GM04503 (cell line): ENCODE measurements at regions not wholly inside any gene's neighbourhood (a gene's known extent, or its start where the extent isn't known, plus 50 kb on each side); places are given as distances from the start of the nearest gene placed in this dataset.

Experiments
- DNase-seq: peaks from one replicate; pipeline ENCODE4 v3.0.0-alpha.2; 2012; ENCODE audit warnings: low read depth

DNA sequence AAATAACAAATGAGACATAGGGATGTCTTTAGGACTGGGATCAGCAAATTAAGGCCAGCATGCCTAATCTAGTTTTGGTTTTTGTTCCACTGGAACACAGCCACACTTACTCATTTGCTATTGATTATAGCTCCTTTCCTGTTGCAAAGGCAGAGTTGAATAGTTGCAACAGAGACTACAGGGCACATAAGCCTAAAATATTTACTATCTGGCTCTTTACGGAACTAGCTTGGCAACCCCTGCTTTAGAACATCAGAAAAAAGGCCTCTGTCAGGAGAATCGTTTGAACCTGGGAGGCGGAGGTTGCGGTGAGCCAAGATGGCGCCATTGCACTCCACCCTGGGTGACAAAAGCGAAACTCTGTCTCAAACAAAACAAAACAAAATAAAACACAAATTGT, 384.8 kb downstream of the ELAVL2 start:
- DNase-seq = no peak

DNA sequence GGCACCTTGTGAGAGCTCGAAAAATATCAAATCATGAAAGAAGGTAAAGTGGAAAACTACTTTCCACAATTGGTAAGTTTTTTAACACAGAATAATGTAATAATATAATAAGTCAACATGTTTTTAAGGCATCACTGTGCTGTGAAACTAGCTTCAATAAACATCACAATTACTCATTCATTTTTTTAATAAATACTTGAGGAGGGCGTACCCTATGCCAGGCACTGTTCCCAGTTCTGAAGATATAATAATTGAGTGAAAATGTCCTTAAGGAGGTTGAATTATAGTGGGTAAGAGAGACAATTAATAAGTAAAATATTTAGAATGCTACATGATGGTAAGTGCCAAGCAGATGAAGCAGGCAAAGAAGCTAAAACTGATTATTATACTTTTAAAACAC, 381.4 kb downstream of the ELAVL2 start:
- DNase-seq = no peak

DNA sequence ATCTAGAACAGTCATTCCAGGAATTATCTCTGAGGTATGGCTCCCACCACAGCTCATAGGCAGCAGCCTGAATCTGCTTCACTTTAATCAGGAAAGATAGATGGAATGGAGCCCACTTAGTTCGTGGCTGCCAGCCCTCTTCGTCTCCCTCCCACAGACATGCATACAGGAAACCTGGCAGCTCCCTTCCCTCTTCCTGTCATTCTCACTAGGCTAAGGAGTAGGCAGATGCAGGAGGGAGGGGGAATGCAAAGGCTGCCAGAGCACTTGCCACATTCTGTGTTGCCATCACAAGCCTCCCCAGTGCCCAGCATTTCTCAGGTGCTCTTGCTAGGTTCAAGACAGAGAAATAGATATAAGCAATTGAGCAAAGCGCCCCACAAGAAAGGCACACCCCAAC, 378.9 kb downstream of the ELAVL2 start:
- no peak for DNase-seq

DNA sequence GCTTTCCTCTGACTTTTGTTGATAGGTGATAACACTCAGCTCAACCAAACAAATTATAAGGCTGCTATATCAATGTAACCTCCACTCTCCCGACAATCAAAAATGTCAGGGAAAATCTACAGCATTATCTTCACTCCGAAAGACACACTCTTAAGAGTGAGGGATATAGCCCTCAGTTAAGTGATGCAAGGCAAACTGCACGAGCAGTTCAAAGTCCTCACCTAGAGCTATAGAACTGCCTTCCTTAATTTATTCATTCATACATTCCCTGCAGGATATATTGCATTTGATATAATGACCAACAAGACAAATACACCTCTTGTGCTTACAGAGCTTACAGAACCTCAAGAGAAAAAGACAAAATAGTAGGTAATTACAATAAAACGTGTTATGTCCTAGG, 378.1 kb downstream of the ELAVL2 start:
- DNase-seq = no peak

DNA sequence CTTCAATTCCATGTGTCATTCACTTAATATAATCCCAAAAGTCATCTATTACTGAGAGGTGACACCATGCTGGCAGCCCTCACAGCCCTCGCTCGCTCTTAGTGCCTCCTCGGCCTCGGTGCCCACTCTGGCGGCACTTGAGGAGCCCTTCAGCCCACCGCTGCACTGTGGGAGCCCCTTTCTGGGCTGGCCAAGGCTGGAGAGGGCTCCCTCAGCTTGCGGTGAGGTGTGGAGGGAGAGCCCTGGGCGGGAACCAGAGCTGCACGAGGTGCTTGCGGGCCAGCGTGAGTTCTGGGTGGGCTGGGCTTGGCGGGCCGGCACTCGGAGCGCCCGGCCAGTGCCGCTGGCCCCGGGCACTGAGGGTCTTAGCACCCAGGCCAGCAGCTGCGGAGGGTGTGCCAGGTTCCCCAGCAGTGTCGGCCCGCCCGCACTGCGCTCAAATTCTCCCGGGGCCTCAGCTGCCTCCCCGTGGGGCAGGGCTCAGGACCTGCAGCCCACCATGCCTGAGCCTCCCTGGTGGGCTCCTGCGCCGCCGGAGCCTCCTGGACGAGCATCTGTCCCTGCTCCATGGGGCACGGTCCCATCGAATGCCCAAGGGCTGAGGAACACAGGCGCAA, 374.1 kb downstream of the ELAVL2 start:
- no peak for DNase-seq

DNA sequence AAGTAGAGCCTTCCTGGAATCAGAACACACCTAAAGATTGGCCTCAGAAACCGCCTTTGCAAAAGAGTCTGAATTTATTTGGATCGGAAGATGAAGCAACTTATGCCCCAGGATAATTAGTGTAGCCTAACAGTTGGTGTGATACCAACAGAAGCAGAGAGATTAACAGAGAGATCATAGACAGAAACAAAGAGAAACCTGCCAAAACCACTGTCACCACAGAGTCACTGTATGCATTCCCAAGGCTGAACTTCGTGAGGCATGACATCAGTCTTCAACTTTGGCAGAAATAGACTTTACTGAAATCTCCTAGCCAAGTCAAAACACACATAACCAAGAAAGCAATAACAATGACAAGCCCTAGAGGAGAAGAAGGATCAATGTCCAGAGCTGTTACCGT, 361.8 kb downstream of the ELAVL2 start:
- no peak for DNase-seq

DNA sequence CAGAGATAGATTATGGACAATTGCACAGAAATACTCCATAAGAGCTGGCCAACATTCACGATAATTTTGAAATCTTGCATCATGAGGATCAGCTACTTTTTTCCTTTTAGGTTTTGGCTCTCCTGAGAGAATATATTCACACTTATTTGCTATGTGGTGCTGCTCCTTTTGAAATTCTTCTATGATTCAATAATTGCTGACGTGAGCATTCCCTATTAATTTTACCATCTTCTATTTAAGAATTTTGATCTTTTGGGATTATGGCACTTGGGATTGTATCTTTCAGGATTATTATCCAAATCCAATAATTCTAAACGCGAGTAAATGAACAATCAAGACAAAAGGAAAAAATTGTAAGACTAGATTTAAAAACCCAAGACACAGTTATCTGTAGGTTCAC, 358.8 kb downstream of the ELAVL2 start:
- no peak for DNase-seq

DNA sequence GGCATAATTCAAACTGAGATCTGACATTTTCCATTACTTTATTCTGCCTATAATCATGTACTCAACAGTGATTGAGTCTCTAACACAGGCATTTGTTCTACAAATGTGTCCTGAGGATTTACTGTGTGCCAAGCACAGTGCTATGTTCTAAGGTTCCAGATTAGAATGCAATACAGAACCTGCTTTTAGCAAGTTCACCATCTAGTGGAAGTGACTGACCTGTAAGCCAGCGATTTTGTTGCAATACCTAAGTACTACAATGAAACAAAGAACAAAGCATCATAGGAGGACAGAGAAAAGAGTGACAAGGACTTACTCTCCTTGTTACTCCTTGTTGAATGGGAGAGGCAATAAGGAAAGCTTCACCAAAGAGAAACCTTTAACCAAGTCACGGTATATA, 348.1 kb downstream of the ELAVL2 start:
- no peak for DNase-seq

DNA sequence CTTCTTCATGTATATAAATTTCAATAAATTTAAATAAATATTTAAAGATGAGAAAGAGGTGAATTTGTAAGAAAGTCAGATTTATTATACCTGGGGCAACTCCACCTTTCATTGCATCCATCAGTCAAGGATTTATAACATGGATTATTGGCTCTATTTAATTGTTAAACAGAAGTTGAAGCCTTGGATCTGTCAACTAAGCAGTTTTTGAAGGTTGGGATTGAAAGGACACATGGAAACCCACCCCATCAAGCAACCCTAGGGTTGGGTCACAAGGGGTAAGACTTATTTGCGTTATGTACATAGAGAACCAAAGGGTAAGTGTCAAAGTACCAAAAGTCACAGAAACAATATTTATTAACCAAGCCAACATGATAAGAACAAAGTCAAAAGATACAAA, 342.5 kb downstream of the ELAVL2 start:
- no peak for DNase-seq

DNA sequence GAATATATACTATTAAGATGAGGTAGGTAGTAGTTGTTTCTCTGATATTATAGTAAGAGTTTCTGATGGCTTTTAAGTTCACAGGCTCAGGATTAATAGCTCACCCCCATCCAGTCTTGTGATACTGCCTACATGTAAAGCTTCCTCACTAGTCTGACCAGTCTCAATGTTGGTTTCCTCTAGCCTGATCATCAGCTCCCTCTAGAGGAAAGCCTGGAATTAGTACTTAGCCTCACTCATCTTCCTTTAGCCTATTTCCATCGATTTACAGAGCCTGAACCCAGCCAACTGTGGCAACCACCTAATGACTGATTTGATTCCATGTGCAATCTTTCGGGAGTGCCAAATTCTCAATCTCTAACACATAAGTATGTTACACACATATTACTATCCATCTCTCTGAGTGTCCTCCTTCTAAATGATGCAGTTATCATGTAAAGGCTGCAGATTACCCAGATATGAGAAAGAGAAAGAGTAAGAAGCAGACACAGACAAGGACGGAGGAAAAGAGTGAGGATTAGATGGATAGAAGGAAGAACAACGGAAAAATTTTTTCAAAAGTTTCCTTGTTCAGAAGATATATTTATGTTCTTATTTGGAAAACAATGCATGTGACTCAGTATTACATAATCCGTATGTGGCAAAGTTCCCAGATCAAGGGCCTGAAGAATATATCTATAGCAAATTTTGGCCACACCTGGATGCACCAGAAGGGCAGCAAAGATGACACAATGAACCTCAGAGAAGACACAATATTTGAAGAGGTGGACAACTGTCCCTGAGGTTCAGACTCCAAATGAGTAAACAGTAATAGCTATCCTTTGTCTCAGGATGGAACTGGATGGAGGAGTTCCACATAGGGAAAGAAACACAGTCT, 333.7 kb downstream of the ELAVL2 start:
- no peak for DNase-seq

DNA sequence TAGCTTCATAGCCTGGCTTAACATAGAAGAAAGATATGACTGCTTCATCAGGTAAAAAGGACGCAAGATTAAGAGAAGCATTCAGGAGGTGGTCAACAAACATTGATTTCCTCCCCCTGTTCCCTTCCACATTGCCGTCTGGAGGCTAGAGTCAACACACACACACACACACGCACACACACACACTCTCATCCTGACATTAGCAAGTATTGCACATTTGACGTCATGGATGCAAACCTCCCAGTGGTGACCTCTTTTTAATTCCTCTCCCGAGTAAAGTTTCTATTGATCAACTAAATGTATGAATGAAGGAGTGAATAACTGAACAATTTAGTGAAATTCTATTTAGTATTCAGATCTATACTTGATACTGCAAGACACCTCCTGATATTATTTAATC, 332.8 kb downstream of the ELAVL2 start:
- DNase-seq = no peak

DNA sequence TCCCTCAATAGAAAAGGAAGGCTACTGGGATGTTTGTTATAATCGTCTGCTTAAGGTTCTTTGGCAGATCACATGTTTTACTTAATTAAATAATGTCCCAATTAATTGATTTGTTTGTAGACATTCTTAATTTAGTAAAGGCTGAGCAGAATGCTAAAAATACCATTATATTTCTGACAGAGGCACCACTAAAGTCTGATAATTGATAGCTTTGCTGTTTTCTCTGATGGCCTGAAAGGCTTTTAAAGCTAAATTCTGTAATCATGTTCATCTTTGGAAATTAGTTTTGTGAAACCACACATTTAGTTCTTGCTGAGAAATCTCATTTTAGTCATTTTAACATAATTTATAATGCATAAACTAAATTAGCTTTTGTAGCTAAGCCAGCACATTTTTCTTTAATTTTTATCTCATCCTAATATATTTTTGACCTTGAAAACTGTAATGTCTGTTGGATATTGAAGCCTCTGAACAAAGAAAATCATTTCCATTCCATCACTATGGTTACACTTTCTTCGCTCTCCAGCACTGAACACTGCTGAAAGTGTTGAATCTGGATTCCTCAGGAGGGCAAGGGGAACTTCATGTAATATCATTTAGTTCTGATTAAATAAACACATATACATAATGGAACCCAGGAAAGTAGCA, 329.4 kb downstream of the ELAVL2 start:
- no peak for DNase-seq

DNA sequence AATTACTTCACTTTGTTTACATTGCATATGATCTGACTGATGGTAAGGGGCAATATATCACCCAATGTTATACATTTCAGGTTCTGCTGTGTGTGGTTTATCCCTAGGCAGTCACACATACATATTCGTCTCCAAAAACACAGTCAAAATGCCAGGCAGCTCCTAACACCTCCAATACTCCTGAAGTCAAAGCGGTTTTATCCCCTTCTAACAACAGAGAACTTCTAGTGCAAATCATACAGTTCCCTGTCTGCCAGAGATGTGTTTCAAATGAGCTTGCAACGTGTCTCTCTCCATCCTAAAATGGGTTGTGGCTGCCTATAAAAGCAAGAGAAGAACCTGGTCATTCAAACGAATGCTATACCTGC, 328.9 kb downstream of the ELAVL2 start:
- no peak for DNase-seq

DNA sequence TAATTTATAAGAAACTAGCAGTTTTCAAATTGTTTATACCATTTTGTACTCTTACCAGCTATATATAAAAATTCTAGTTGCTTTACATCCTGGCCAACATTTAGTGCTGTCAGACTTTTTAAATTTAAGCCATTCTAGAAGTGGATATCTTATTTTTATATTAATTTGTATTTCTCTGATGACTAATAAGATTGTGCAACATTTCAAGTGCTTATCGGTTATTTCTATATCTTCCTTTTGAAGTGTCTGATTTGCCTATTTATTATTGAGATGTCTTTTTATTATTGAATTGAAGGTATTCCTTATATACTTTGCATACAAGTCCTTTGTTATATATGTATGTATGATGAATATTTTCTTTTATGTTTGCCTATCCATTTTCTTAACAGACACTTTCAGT, 324.0 kb downstream of the ELAVL2 start:
- DNase-seq = no peak

DNA sequence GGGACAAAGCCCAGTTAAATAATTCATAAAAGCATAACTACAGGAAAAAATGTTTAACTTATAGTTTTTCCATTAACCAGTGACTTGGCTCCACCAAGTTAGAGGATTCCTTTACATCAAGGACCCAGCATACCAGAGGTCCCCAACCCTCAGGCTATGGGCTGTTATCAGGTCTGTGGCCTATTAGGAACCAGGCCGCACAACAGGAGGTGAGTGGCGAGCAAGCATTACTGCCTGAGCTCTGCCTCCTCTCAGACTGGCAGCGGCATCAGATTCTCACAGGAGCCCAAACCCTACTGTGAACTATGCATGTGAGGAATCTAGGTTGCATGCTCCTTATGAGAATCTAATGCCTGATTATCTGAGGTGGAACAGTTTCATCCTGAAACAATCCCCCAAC, 303.1 kb downstream of the ELAVL2 start:
- DNase-seq = no peak

DNA sequence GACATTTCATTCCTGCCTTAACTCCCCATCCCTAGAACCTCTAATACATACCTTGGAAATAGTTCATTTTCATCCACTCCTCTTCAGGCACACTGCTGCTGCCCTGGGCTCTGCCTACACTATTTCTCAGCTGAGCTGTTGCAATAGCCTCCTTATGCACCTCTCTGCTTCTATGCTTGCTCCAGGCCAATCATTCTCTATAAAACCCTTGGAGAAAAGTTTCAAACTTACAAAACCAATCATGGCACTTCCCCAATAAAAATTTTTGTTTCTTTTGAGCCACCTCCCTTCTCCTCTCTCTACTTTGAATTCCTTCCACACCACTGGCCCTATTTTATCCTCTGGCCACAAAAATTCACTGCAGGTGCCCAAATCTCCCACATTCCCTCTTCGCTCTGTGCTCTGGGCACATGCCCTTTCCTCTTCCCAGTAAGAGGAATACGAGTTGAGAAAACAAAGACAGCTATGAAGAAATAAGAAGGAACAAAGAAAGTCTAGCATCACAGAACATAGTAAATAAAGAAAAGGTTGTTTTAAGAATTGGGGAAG, 301.4 kb downstream of the ELAVL2 start:
- no peak for DNase-seq

DNA sequence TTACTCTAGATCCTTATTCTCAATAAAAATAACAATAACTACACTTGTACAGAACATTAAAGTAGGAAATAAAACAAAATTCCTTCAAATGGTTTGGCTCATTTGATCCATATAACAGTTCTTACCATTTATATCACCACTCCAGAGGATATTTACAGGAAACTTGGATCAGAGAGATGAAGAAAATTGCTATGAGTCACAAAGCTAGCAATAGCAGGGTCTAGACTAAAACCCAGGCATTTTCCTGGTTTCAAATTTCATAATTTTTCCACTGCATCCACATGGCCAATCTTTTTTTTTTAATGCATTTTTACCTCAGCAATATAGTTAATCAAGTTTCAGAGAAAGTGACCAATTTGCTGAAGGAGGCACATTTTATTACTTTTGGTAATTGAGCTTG, 299.2 kb downstream of the ELAVL2 start:
- no peak for DNase-seq

DNA sequence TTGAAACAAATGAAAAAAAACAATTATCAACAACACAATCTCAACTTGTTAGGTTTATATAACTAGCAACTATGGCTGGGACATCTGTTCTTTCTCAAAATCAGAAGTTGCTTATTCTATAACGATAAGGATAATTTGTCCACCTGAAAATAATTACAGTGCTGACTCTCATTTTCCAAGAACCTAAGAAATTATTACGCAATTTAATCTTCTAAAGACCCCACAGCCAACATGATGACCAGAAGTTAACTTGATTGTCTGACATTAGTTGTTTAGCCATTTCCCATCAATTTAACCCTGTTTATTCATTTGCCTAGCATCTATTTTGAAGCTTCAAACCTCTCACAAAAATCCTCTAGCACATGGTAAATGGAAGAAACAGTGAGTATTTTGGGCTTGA, 293.8 kb downstream of the ELAVL2 start:
- no peak for DNase-seq

DNA sequence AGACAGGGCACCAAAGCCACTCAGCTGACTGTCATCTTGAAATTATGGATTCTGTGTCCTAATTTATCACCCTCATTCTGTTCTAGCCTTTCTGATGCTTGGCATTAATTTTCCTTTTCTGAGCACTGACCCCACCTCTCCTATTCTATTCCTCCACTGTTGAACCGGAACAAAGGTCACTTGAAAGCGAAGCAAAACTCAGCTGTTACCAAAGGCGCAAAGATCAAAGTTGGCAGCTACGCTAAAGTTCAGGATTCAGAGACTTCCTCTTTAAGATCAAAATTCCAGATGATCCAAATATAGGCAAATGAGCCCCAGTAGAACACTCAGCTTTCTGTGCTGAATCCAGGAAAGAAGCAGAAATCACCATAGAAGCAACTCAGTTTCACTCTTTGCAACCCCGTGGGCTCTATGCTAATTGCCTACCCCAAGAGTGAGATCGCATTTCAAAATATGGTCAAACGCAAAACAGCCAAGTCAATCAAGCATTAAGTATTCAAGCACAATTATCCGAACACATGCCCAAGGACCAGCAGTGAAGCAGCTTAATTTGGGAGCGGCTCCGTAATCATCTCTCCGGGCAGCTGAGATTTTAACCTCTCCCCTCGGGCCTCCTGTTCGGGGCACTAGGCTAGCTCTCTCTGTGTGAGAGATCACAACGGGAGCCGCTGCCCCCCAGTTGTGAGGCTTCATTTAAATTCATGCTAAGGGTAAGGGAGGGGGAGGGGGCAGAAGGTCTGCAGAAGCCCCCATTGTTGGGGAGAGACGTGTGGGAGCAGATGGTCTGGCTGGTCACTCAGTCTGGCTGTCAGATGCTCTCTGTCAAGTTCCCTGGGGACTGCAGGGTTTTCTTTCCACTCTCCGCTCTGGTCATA, 288.6 kb downstream of the ELAVL2 start:
- DNase-seq = no peak

DNA sequence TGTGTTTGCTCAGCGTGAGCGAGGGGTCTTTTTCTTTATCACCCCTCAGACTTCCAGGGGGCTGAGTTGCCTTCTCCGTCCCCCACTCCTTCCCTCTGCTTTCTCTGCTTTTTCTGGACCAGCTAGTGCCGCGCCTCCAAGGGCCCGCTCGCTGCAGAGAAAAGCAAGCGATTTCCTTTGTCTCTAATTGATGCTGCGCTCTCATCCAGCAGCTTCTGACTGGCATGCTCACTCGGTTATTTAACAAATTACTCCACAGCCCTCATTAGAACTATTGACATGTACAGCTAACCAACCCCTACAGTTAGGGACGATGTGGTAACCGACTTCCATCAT, 288.0 kb downstream of the ELAVL2 start:
- no peak for DNase-seq

DNA sequence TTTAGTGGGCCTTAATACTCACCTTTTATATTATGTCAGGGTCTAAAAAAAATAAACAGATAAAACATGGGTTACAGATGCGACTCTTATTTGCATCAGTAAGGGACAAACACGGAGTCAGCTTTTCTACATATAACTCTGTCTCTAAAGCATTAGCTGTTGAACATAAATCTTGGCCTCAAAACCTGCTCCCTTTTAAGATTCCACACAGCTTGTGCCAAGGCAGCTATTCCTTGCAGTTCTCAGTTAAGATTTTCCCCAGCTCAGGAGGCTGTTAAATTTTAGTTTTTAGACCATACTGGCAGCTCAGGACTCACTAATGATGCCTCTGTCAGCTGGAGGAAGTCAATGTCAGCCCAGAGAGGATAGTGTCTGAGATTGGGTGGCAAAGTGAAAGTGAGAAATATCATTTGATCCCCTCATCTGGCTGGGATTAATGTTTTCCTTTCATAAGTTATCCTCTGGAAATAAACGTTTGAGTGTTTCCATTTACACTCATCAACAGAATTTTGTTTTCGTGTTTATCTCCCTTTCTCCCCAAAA, 287.5 kb downstream of the ELAVL2 start:
- no peak for DNase-seq

DNA sequence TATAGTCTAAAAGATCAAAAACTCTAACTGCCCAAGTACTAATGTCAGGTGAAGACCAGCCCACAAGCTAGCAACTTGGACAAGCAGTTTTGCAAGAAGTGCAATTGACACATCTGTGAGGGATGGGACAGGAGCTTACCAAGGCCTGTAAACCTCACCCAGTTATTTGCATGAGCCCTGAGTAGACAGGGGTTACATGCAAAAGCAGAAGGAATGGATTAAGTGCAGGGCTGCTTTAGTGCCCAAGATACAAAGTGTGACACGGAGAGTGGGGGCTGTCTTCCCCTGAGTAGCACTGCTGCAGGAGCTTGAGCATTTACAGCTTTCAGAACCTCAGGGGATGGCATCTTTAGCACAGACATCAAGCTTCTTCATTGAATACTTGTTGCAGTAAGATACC, 286.7 kb downstream of the ELAVL2 start:
- no peak for DNase-seq
